ENCODE measurements at regions not wholly inside any gene's neighbourhood (a gene's known extent, or its start where the extent isn't known, plus 50 kb on each side); places are given as distances from the start of the nearest gene placed in this dataset.

DNA sequence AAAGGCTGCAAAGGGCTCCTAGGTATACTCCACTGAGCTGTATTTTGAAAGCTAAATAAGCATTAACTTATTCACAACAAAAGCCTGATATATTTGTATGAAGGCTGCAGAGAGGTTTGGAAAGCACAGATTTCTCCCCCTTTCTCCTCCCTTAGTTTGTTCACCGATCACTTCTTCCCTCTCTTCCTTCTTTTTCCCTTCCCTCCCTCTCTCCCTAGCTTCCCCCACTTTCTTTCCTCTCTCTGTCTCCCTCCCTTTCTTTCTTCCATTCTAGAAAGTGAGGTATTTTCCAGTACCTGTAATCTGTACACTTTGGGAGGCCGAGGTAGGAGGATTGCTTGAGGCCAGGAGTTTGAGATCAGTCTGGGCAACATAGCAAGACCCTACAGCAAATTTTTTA lies 62.1 kb downstream of the HHEX start:
- ChIA-PET CTCF (no interaction called here), POLR2A (interaction anchor here (0.5 kb wide), 1 partner anchor 97 kb away, joined by 4 read pairs; the partner anchor contains the start of gene EXOC6)
- no peaks in the 10 kb centered on the region for H3K4me1 ChIP-seq (ENCODE audit: control insufficient read depth, insufficient read depth, low read length)
- no peaks in the 10 kb centered on the region for H3K36me3 ChIP-seq (ENCODE audit: control insufficient read depth, insufficient read depth, low read length)
- BruUV-seq (replicated peaks), result no TSS peak
- no peaks in the 10 kb centered on the region for H3K27me3 ChIP-seq (ENCODE audit: control insufficient read depth, insufficient read depth, low read length)
- in situ Hi-C loops (cut with HindIII; ENCODE audit: low pct_unique_long_range_greater_than_20kb, low sequenced_read_pairs), result no loop called here
- TF ChIP-seq TCF7L2 (IDR thresholded peaks at IDR 0.05; ENCODE audit: low read depth, low read length), result no peak
- no peak for TF ChIP-seq POLR2AphosphoS5 (IDR thresholded peaks at IDR 0.05; ENCODE audit: low read depth, low read length)
- TF ChIP-seq REST (IDR thresholded peaks at IDR 0.05; ENCODE audit: insufficient read depth in 1 of 2, low read depth in 2 of 2, low read length in 1 of 2), result no peak
- TF ChIP-seq SIN3A (IDR thresholded peaks at IDR 0.05; ENCODE audit: borderline replicate concordance, insufficient read depth, low read depth, low read length), result no peak
- TF ChIP-seq CTCF (IDR thresholded peaks at IDR 0.05), result no peak
- DNase-seq (ENCODE audit: low read depth, low spot score) (no peak), ATAC-seq (no peak)
- H3K27ac ChIP-seq (ENCODE audit: low read length), result no peak overlapping the region
- no peaks in the 10 kb centered on the region for H3K9me3 ChIP-seq (ENCODE audit: control insufficient read depth, insufficient read depth, low read depth, low read length)
- intact Hi-C loops (cut with micrococcal nuclease; ENCODE audit: unreplicated experiment), result no loop called here
- no peak overlapping the region for H3K4me3 ChIP-seq (ENCODE audit: low read depth in 2 of 2, low read length in 2 of 2)

- Histone ChIP-seq H3K27ac (ENCODE audit: low read length) (no peak overlapping the region), H3K4me1 (ENCODE audit: control insufficient read depth, insufficient read depth, low read length) (no peaks in the 10 kb centered on the region), H3K9me3 (ENCODE audit: control insufficient read depth, insufficient read depth, low read depth, low read length) (no peaks in the 10 kb centered on the region), H3K4me3 (ENCODE audit: low read depth in 2 of 2, low read length in 2 of 2) (no peak overlapping the region), H3K27me3 (ENCODE audit: control insufficient read depth, insufficient read depth, low read length) (no peaks in the 10 kb centered on the region), H3K36me3 (ENCODE audit: control insufficient read depth, insufficient read depth, low read length) (no peaks in the 10 kb centered on the region)
- TF ChIP-seq CTCF (IDR thresholded peaks at IDR 0.05) (no peak), TCF7L2 (IDR thresholded peaks at IDR 0.05; ENCODE audit: low read depth, low read length) (no peak), SIN3A (IDR thresholded peaks at IDR 0.05; ENCODE audit: borderline replicate concordance, insufficient read depth, low read depth, low read length) (no peak), REST (IDR thresholded peaks at IDR 0.05; ENCODE audit: insufficient read depth in 1 of 2, low read depth in 2 of 2, low read length in 1 of 2) (no peak), POLR2AphosphoS5 (IDR thresholded peaks at IDR 0.05; ENCODE audit: low read depth, low read length) (no peak)
- intact Hi-C loops (cut with micrococcal nuclease; ENCODE audit: unreplicated experiment), result no loop called here
- CTCF ChIA-PET, result no interaction called here
- ATAC-seq, result no peak
- DNase-seq (ENCODE audit: low read depth, low spot score), result no peak
- POLR2A ChIA-PET, result no interaction called here
- in situ Hi-C loops (cut with HindIII; ENCODE audit: low pct_unique_long_range_greater_than_20kb, low sequenced_read_pairs), result no loop called here
- no TSS peak for BruUV-seq (replicated peaks)
Measured at GRCh38 chr10:92753865-92754264, 64.1 kb downstream of the HHEX start.
